AG10803 (cell line): ENCODE measurements at regions not wholly inside any gene's neighbourhood (a gene's known extent, or its start where the extent isn't known, plus 50 kb on each side); places are given as distances from the start of the nearest gene placed in this dataset.

Experiments used
- DNase-seq: peaks from one replicate; pipeline ENCODE4 v3.0.0; 2010; ENCODE audit warnings: low read depth
- H3K4me3 ChIP-seq: 2 replicates; pipeline ENCODE4 v1.5.1; 2011; ENCODE audit warnings: mild to moderate bottlenecking, low read length, control low read depth
- TF ChIP-seq, protein P1 (sequence below): conservative IDR thresholded peaks from 2 replicates; pipeline ENCODE4 v1.5.1; 2011; ENCODE audit warnings: mild to moderate bottlenecking, low read length, control low read depth, inconsistent platforms

GRCh38 chr18:33853187-33853586, 275.2 kb downstream of the ASXL3 start:
- no peak for DNase-seq
- H3K4me3 ChIP-seq: no peak overlapping the region
- TF ChIP-seq, protein P1, sequence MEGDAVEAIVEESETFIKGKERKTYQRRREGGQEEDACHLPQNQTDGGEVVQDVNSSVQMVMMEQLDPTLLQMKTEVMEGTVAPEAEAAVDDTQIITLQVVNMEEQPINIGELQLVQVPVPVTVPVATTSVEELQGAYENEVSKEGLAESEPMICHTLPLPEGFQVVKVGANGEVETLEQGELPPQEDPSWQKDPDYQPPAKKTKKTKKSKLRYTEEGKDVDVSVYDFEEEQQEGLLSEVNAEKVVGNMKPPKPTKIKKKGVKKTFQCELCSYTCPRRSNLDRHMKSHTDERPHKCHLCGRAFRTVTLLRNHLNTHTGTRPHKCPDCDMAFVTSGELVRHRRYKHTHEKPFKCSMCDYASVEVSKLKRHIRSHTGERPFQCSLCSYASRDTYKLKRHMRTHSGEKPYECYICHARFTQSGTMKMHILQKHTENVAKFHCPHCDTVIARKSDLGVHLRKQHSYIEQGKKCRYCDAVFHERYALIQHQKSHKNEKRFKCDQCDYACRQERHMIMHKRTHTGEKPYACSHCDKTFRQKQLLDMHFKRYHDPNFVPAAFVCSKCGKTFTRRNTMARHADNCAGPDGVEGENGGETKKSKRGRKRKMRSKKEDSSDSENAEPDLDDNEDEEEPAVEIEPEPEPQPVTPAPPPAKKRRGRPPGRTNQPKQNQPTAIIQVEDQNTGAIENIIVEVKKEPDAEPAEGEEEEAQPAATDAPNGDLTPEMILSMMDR: no peak

DNA sequence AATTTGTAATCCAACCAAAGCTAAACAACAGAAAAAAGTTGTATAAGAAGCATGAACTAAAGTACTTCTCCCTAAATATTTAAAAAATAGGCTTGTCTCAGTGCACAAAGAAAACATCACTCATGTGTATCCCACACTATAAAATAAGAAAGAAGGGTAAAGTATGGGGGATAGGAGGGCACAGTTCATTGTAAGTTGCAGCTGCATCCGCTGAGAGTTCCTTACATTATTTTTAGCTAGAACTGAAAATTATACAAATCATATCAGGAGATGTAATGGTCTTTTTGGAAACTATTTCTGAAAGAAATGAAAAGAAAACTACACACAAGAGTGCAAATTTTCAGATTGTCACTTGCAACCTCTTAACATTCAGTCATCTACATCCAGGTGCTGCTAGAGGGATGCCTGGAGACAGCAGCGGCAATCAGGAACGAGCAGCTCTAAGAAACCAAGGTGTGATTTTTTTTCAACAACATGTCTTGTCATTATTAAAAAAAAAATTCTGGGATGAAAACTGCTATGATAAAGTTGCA, 273.6 kb downstream of the ASXL3 start:
- TF ChIP-seq, protein P1: no peak
- H3K4me3 ChIP-seq: no peak overlapping the region
- no peak for DNase-seq

- TF ChIP-seq, protein P1: no peak
- DNase-seq: no peak
- no peak overlapping the region for H3K4me3 ChIP-seq
These were observed 271.7 kb downstream of the ASXL3 start for GRCh38 chr18:33849731-33850130.

- TF ChIP-seq, protein P1: no peak
- H3K4me3 ChIP-seq: no peak overlapping the region
- DNase-seq: no peak
These were observed 266.2 kb downstream of the ASXL3 start for GRCh38 chr18:33844232-33844631.

DNA sequence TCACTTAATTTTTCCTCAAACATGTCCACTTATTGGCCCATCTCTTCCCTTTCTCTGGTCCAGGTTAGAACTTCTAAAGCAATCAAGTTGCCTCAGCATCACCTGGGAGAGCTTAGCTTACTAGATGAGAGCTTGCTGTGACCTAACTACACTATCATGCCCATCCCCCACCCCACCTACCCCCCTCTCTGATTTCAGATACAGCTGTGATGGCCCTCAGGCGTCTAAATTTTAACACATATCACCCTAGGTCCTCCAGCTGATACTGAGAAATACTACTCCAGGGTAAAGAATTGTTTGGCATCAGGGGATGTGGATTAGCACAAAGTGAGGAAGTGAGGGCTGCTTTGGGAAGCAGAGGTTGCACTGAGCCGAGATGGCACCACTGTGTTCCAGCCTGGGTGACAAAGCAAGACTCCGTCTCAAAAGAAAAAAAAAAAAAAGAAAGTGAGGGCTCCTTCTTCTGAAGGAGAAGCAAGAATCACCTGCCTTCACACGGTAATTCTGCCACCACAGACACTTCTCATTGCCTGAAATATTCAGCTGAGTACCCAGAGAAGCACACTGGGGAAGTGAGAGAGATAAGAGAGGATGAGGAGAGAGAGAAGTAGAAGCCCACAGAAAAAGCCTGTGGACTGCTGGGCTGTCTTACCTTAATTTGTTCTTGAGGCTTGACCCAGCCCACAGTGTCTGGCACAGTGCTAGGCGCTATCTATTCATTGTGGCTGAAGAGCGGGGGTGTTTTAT, 263.4 kb downstream of the ASXL3 start:
- H3K4me3 ChIP-seq: no peak overlapping the region
- TF ChIP-seq, protein P1: no peak
- no peak for DNase-seq

GRCh38 chr18:33840212-33840593, 262.2 kb downstream of the ASXL3 start:
- no peak overlapping the region for H3K4me3 ChIP-seq
- TF ChIP-seq, protein P1: no peak
- DNase-seq: no peak
